GM08714 (cell line): ENCODE measurements at regions not wholly inside any gene's neighbourhood (a gene's known extent, or its start where the extent isn't known, plus 50 kb on each side); places are given as distances from the start of the nearest gene placed in this dataset.

ENCODE experiments used
- H3K4me3 ChIP-seq: fragments of 200-500 bp; sonication (Bioruptor generic); 2 replicates; pipeline ENCODE4 v1.5.1; 2014; ENCODE audit warnings: mild to moderate bottlenecking, low read length, inconsistent platforms
- ZNF274 ChIP-seq: IDR thresholded peaks from 2 replicates; pipeline ENCODE4 v1.6.1; 2012; ENCODE audit warnings: mild to moderate bottlenecking, low read depth, low read length

DNA sequence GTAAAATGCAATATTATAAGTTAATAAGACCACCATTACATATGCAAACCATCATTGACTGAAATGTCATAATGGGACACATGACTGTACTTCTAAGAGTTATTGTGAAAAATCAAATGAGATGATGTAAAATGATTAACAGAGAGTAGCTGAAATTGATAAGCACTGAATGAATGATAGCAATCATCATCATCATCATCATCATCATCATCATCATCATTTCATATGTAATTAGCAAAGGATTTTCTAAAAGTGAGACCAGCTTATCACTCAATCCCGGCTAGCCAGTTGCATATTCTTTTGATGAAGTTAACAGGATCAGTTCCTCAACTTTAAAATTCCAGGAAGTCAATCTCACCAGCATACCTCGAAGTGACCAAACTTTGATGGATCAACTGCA is 650.3 kb upstream of the KLF4 start:
- no peak overlapping the region for H3K4me3 ChIP-seq
- TF ChIP-seq ZNF274 = no peak

DNA sequence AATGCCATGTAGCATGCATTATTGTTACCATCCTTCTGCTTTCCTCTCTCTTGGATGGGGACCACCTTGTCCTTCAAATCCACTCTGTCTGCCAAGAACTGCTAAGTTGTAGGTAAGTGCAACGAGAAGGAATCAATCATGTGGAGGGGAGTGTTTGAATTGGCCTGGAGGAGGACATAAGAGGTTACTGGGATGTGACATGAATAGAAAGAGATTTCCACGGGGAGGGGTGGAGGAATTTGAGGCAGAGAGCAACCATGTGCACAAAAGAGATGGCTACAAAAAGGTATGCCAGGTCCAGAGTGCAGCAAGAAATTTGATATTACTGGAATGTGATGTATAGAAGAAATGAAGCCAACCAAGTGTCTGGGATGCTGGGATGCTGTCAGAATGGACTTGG is 648.9 kb upstream of the KLF4 start:
- no peak for TF ChIP-seq ZNF274
- H3K4me3 ChIP-seq = no peak overlapping the region

DNA sequence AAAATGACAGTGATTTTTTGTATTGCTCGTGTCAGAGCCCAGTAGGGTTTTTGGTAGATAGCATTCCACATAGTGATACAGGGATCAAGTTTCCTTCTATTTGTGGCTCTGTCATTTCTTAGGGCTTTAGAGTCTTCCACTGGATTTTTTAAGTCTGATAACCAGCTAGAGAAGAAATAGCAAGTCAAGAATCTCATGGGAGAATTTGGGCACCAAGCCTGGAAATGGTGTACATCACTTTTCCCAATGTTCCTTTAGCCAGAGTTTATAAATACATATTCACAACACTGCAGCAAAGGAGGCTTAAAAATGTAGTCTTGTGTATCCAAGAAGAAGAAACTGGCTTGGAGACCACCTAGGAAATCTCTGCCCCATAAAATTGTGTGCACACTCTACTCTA is 647.1 kb upstream of the KLF4 start:
- no peak overlapping the region for H3K4me3 ChIP-seq
- TF ChIP-seq ZNF274 = no peak

DNA sequence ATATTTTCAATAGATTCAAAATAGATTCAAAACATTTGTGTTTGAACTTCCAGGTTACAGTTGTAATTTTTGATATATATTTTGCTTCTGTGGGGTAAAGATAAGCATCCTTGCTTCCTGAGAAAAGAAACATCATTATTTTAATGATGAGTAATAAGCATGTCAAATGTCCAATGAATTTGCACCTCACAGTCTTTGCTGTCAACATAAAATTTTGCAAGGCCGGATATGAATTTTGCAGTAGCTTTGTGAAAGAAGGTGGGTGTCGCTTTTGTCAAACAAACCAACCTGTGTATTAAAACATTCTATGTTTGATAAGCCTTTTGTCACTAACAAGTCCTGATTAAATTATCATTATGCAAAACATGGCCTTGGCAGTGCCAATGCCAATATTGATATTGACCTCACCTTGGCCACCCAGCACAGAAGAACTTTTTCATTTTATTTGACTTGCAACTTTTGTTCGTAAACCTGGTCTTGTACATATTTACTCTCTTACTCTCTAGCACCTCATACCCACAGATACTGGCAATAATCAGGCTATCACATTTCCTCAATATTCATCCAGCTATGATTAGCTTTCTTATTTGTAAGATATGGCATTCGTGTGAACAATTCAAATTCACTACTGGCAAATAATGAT is 645.0 kb upstream of the KLF4 start:
- TF ChIP-seq ZNF274 = no peak
- H3K4me3 ChIP-seq = no peak overlapping the region

DNA sequence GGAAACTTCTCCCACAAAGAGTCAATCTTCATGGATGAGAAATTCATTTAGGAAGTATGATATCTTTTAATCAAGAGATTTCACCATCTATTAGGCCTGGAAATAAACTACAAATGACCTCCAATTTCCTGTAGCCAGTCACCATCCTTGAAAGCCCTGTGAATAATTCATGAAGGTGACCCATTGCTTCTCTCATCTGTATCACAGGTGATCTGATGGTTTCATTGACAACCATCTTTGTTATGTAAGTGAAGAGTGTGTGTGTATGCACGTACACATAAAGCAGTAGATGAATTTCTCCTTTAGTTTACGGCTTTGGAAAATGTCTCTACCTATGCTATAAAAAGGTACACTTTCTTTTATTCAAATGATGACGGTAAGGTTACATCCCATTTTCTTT is 644.1 kb upstream of the KLF4 start:
- H3K4me3 ChIP-seq = no peak overlapping the region
- no peak for TF ChIP-seq ZNF274

DNA sequence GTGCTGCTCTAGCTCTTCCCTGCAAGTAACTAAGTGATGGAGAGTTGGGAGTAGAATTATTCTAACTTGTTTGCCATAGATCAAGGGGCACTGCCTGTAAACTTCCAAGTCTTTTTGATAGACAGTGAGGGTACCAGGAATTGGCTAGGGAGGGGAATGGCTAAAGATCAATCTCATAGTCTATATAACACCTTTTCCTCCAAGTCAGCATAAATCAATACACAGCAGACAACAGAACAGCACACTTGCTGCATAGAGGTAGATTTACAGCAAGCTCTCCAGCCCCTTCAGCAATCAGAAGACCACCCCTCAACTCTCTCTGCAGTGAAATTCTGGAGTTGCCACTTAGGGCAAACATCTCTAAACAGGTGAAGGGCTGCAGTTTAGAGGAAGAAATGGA is 643.5 kb upstream of the KLF4 start:
- no peak for TF ChIP-seq ZNF274
- H3K4me3 ChIP-seq = no peak overlapping the region

DNA sequence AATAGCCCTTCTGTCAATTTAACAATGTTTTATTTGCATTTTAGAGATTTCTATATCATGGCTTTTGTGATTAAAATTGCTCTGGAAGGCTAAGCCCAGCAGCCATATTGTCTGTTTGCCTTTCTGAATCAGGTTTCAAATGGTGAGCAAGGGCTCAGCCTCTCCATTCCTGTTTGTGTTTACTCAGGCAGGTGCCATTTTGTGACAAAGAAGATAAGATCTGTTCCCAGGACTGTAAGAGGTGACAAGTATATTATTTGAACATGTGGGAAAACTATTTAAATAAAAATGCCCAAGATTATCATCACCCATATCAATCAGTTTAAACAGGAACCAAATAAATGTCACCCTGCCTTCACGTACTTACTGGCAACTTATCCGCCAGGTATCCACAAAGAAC is 641.3 kb upstream of the KLF4 start:
- H3K4me3 ChIP-seq = no peak overlapping the region
- no peak for TF ChIP-seq ZNF274

DNA sequence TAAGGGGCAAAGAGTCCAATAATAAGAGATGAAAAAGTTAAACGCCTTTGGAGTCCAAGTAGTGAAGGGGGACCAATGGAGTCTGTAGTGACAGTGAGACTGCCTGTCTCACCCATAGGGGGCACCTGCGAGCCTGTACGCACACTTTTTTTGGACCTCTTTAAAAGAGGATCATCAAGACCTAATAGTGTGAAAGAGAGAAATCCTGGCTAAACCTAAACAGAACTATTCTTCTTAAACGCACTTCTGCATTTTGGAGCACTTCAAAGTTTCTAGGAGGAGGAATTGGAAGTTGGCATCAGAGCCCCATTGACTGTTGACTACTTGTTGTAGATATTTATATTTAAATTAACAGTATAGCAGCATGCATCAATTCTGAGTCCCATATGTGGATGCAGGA is 636.1 kb upstream of the KLF4 start:
- TF ChIP-seq ZNF274 = no peak
- no peak overlapping the region for H3K4me3 ChIP-seq

DNA sequence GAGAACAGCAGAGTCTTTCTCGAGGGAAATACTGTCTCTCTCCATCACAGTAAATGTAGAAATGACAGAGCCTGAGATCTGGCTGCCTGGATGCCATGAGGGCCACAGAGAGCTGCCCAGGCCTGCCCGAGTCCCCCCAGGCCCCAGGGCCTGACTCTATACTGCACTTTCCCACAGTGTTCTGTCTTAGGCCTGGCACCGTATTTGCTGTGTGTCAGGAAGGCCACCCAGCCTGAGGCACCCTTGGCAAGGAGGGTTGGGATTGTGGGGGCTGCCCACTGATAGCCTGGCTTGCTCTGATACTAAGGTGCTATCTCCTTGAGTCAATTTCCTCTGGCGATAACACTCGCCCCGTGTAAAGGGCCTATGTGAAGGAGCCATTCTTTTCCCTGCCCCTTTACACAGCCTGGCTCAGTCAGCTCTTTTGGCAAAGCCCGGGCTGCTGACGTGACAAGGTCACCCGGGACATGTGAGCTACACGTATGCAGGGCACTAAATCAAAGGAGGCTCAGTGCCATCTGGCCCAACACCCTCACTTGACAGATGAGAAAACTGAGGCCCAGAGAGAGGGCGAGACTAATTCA is 630.1 kb upstream of the KLF4 start:
- no peak overlapping the region for H3K4me3 ChIP-seq
- TF ChIP-seq ZNF274 = no peak

DNA sequence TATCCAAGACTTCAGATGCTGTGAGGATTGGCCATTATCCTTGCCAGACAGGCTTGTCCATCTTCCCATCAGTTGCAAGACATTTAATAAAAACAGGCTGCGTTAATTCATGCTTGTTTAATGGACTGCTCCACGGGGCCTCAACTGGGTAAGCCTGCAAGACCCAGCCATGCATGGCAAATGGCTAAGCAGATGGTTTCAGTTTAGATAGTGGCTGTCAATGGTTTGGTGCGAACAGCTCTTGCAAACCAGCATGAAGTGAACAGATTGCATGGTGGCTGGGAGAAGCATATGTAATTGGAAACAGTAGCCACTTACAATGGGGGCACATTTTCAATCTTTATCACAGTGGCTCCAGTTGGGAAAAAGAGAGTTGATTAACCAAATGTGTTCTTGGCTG is 628.2 kb upstream of the KLF4 start:
- no peak for TF ChIP-seq ZNF274
- no peak overlapping the region for H3K4me3 ChIP-seq

DNA sequence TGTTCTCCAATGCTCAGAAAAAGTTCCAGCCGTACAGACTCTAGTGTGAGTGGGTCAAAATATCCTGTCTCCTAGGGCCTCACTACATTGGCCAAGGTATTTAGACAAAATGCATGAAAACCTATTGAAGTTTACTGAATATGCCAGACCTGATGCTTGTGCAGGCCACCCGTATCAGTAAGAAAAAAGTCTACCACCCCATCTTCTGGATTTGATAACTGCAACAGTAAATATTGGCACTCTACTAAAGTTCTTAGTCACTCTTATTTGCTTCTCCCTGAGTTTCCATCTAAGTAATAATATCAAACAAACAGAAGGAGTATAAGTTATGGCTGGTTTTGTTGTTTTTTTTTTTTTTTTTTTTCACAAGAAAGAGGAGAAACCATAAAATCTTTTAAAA is 627.7 kb upstream of the KLF4 start:
- TF ChIP-seq ZNF274 = no peak

DNA sequence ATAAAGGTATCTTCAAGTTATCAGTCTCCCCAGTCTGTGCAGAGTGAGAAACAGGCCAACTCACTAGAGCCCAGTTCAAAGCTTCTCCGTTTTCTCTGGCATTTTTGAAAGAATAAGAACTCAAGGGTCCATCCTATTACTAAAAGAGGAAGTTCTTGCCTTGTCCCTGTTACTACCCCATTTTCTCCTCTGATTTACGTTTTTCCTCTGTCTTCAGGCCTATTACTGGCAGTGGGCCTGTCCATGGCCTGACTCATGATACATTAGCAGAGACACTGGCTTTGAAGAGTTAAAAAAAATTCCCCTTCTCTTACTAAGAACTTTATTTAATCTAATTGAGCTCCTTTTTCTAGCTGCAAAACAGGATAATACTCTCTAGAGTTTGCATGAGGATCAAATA is 624.0 kb upstream of the KLF4 start:
- no peak for TF ChIP-seq ZNF274
- no peak overlapping the region for H3K4me3 ChIP-seq

More for the DNA sequence above, 627.7 kb upstream of the KLF4 start:
- H3K4me3 ChIP-seq = no peak overlapping the region

DNA sequence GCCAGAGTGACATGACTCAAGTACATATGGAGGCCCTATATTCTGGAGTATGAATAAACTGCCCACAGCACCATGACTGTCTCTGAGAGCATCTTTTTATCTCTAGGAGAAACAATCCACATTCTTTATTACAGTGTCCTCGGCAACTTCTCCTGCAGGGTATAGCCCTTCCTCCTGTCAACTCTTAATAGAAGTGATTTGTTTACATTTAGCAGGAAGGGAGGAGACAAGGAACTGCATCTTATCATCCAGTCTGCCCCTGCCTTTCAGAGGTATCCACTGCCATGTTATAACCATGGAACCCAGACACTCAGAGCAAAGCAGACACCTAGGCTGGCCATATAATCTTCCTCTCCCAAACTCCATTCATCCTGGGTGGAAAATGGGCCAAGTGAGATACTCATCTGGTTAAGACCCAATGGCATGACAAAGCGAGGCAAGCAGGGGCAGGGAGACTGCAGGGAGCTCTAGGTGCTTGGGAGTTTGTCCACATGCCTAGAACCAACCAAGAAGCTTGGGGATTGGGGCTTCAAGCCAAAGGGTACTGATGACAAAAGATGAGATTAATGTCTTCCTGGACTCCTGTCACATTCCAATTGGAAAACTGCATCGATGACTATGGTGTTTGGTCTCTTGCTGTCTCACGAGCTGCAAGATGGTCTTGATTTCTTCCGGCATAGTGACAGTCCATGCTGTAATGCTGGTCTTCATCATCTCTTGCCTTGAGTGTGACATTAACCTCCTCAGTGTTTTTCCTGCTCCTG is 620.5 kb upstream of the KLF4 start:
- no peak overlapping the region for H3K4me3 ChIP-seq
- TF ChIP-seq ZNF274 = no peak

DNA sequence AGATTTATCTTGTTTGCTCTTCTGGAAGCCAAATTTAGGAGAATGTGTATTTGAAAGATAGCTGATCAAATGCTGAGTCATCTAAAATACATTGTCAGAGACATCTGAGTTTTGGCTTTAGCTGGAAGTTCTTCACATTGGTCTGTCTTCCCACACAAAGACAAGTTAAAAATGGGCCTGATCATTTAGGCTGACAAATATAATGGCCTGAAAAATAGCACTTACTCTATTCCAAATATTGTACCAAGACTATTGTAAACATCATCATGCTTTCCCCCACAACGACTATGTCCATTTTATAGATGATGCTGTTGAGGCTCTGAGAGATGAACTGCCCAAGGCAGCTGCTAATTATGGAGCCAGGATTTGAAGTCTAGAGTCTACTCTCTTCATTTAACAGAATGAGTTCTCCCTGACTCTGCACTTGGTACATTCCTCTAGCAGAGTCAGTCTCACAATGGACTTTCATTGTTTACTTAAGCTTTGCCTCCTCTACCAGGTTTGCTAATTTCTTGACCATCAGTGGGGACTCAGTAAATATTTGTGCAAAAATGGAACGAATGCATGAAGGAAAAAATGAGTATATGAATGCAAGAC is 619.4 kb upstream of the KLF4 start:
- no peak for TF ChIP-seq ZNF274
- no peak overlapping the region for H3K4me3 ChIP-seq

DNA sequence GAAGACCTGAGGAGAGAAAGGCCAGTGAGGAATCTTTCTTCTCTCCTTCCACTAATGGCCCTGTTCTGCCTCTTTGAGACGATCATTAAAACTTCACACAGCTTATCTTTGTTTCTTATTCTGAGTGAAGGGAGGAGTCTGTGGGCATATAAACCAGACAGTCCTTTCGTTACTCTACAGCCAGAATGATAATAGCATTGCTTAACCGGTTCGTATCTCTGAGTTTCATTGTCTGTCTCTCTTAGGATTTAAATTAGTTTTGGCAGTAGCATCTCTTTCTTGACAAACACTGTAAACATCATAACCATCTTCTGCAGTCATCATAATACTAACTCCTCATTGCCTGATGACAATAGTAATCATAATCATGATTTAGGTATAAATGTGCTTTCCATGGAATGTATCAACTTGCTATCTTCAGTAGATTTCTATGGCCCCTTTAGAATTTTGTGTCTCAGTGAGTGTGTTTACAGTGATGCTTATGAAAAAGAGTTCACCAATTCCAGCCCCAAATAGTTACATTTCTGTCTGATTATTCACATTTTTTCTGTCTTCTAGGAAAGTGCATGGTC is 618.8 kb upstream of the KLF4 start:
- H3K4me3 ChIP-seq = no peak overlapping the region
- TF ChIP-seq ZNF274 = no peak
